Uterus (tissue), 3 donors: ENCODE measurements at regions not wholly inside any gene's neighbourhood (a gene's known extent, or its start where the extent isn't known, plus 50 kb on each side); places are given as distances from the start of the nearest gene placed in this dataset.
"Not testable (repeated sequence)": the region's sequence is repeated elsewhere in the genome, so short reads cannot be mapped to it uniquely, and the experiment has no call there.

Experiments used
- DNase-seq, 2 donors: peaks; one replicate each; pipeline ENCODE4 v3.0.0-alpha.2; 2019 to 2020
- H3K27ac ChIP-seq, 2 donors: fragments of 200-600 bp; sonication (generic); 1 replicate in 1 of 2; 2 replicates in 1 of 2; pipeline ENCODE4 v1.5.1; 2016 to 2018
- H3K27me3 ChIP-seq, 2 donors: fragments of 200-600 bp; sonication (generic); one replicate each; pipeline ENCODE4 v1.5.1; 2018 to 2019; ENCODE audit warnings: control low read depth in 1 of 2
- H3K36me3 ChIP-seq, 2 donors: fragments of 200-600 bp; sonication (generic); one replicate each; pipeline ENCODE4 v1.5.1; 2019; ENCODE audit warnings: control low read depth in 1 of 2
- H3K4me1 ChIP-seq, 2 donors: fragments of 200-600 bp; sonication (generic); one replicate each; pipeline ENCODE4 v1.5.1; 2018 to 2019; ENCODE audit warnings: control low read depth in 1 of 2
- H3K4me3 ChIP-seq, 2 donors: fragments of 200-600 bp; sonication (generic); 1 replicate in 1 of 2; 2 replicates in 1 of 2; pipeline ENCODE4 v1.5.1; 2018 to 2019; ENCODE audit warnings: mild to moderate bottlenecking in 1 of 2
- H3K9me3 ChIP-seq, 2 donors: fragments of 200-600 bp; sonication (generic); one replicate each; pipeline ENCODE4 v1.5.1; 2019; ENCODE audit warnings: control low read depth in 1 of 2
- CTCF ChIP-seq, 4 experiments: fragments of 200-600 bp in 2 of 4; fragments of 450-650 bp in 2 of 4; sonication (generic) in 2 of 4; IDR thresholded peaks; one replicate each; pipeline ENCODE4 v1.5.1; 2016 to 2019; ENCODE audit warnings: antibody characterized with exemption in 4 of 4, mild to moderate bottlenecking in 2 of 4, moderate library complexity in 1 of 4
- POLR2A ChIP-seq, 2 donors: fragments of 450-650 bp; IDR thresholded peaks; one replicate each; pipeline ENCODE4 v1.6.1; 2016; ENCODE audit warnings: antibody characterized with exemption in 2 of 2, mild to moderate bottlenecking in 1 of 2, moderate library complexity in 1 of 2
- intact Hi-C: fragments of 100-400 bp; cut with DNase I; formaldehyde crosslinking; loops from one replicate; pipeline ENCODE4 v1.15.1; 2023; ENCODE audit warnings: low total_unique reads
- donor health status: DM: yes; HTN: yes; CAD: no.

GRCh38 chr5:158236511-158237335 lies 377.8 kb upstream of the CLINT1 start:
- Histone ChIP-seq H3K27ac (no peak overlapping the region), H3K9me3 (no peaks in the 10 kb centered on the region), H3K4me3 (no peak overlapping the region), H3K27me3 (no peaks in the 10 kb centered on the region), H3K36me3 (no peaks in the 10 kb centered on the region), H3K4me1 (no peaks in the 10 kb centered on the region)
- DNase-seq = no peak
- intact Hi-C loops = no loop called here
- TF ChIP-seq CTCF (IDR thresholded peaks at IDR 0.05) = no peak
- TF ChIP-seq POLR2A (IDR thresholded peaks at IDR 0.05) = no peak

- intact Hi-C loops = no loop called here
- DNase-seq = no peak
- TF ChIP-seq POLR2A (IDR thresholded peaks at IDR 0.05) (no peak), CTCF (IDR thresholded peaks at IDR 0.05) (no peak)
- Histone ChIP-seq H3K36me3 (no peaks in the 10 kb centered on the region), H3K27me3 (no peaks in the 10 kb centered on the region), H3K4me3 (no peak overlapping the region), H3K4me1 (no peaks in the 10 kb centered on the region), H3K27ac (no peak overlapping the region), H3K9me3 (no peaks in the 10 kb centered on the region)
Observed at GRCh38 chr5:158235159-158235547, 376.2 kb upstream of the CLINT1 start.

GRCh38 chr5:158234323-158235158 lies 375.6 kb upstream of the CLINT1 start:
- TF ChIP-seq POLR2A (IDR thresholded peaks at IDR 0.05) (no peak), CTCF (IDR thresholded peaks at IDR 0.05) (no peak)
- Histone ChIP-seq H3K27ac (no peak overlapping the region), H3K27me3 (no peaks in the 10 kb centered on the region), H3K4me1 (no peaks in the 10 kb centered on the region), H3K36me3 (no peaks in the 10 kb centered on the region), H3K9me3 (no peaks in the 10 kb centered on the region), H3K4me3 (no peak overlapping the region)
- DNase-seq = no peak
- intact Hi-C loops = no loop called here

- intact Hi-C loops = no loop called here
- H3K27ac ChIP-seq = no peak overlapping the region
- H3K4me3 ChIP-seq = no peak overlapping the region
- H3K27me3 ChIP-seq = no peaks in the 10 kb centered on the region
- H3K36me3 ChIP-seq = no peaks in the 10 kb centered on the region
- TF ChIP-seq CTCF (IDR thresholded peaks at IDR 0.05) (no peak), POLR2A (IDR thresholded peaks at IDR 0.05) (no peak)
- H3K4me1 ChIP-seq = no peaks in the 10 kb centered on the region
- no peaks in the 10 kb centered on the region for H3K9me3 ChIP-seq
- no peak for DNase-seq
Observed at GRCh38 chr5:158233735-158234322, 374.9 kb upstream of the CLINT1 start.

- H3K27ac ChIP-seq, H3K4me3 ChIP-seq, intact Hi-C loops, H3K27me3 ChIP-seq, H3K9me3 ChIP-seq, H3K36me3 ChIP-seq, H3K4me1 ChIP-seq, DNase-seq: not testable (repeated sequence)
Observed at GRCh38 chr5:158227314-158227713, 368.4 kb upstream of the CLINT1 start.
